GM21717 (cell line): ENCODE measurements at regions not wholly inside any gene's neighbourhood (a gene's known extent, or its start where the extent isn't known, plus 50 kb on each side); places are given as distances from the start of the nearest gene placed in this dataset.

Experiments
- ATAC-seq: cut with Tn5 transposase; IDR thresholded peaks from one replicate; pipeline ENCODE4 v1.9.1; 2021; ENCODE audit warnings: mild to moderate bottlenecking, moderate library complexity; ENCODE audit not compliant: unreplicated experiment

- no peak for ATAC-seq
These were observed 176.6 kb upstream of the STARD13 start for GRCh38 chr13:33462109-33462508.

DNA sequence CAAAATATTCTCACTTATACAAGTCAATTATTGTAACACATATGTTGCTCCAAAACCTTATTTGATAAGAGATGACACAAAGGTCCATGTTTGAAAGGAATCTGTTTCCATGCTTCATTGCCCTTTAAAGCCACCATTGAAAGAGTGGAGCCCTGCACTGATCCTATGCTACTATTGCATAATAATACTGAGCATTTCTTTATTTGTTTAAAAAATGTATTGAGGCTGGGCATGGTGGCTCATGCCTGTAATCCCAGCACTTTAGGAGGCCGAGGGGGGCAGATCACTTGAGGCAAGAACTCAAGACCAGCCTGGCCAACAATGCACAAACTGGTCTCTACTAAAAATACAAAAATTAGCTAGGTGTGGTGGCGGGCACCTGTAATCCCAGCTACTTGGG, 178.8 kb upstream of the STARD13 start:
- no peak for ATAC-seq

- no peak for ATAC-seq
These were observed 180.7 kb upstream of the STARD13 start for GRCh38 chr13:33466262-33466661.

DNA sequence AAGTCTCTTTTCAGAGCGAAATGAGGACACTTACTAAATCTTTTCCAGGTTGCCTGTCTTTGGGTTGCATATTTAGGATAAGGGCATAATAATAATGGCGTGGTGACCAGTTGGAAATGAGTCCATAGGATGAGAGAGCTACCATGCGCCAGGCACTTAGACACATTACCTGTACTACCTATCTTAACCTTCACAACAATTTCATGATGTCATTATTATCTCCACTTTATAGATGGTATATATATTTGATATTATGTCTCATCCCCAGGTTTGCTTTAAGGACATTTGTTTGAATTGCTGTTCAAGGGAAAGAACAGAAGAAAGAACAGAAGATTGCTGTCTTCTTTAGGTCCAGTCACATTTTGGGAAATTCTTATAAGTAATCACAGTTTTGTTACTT, 182.0 kb upstream of the STARD13 start:
- ATAC-seq = no peak

DNA sequence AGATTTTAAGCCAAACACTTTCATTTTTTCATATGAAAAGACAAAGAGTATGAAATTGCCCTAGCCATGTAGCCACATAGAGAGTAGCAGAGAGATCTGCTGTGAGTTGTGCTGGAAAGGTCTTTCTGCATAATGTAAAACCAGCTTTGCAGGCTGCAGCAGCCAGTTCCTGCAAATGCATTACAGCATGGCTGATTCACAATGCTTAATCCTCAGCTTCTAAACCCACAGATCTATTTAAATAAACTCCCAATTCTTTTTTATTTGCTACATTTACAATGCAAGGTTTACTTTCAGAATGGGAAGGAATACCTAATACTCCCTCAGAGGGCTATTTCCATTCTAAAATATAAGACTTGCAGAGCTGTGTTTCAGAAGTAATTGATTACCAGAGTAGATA, 185.6 kb upstream of the STARD13 start:
- ATAC-seq = no peak

- ATAC-seq = no peak
These were observed 186.9 kb upstream of the STARD13 start for GRCh38 chr13:33472446-33472845.

GRCh38 chr13:33479105-33479504, 193.6 kb upstream of the STARD13 start:
- no peak for ATAC-seq

GRCh38 chr13:33480561-33480960, 195.0 kb upstream of the STARD13 start:
- ATAC-seq = no peak

DNA sequence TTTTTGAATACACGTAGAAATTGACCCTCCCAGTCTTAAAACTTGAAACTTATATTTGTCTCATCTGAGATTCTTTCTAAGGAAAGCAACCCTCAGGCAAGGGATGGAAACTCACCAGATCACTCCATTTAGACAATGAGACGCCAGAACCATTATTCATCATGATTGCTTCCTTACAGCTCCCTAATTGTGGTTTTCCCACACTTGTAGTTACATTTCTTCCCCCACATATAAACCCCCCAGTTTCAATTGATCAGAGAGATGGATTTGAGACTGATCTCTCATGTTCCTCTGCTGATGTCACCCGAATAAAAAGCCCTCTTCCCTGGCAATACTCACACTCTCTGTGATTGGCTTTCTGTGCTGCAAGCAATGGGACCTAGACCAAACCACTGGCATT, 197.9 kb upstream of the STARD13 start:
- ATAC-seq = no peak

DNA sequence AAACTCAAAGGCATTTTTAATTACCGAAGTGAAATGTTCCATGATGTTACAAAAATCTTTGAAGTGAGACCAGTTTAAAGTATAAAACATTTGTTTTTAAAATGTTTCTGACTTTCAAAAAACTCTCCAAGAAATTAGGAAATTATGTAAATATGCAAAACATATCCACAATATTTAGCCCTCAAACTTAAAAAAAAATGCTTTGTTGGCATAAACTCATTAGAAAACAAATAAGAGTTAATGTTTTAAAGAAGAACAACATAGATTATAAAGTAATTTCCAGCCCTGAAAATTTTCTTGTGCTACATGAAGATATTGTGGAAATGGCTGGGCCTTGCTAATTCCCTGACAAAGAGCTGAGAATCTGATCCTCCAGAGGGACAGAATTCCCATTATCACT, 199.7 kb upstream of the STARD13 start:
- no peak for ATAC-seq

GRCh38 chr13:33487575-33488243, 202.2 kb upstream of the STARD13 start:
- no peak for ATAC-seq

- no peak for ATAC-seq
These were observed 204.0 kb upstream of the STARD13 start for GRCh38 chr13:33489563-33489962.

DNA sequence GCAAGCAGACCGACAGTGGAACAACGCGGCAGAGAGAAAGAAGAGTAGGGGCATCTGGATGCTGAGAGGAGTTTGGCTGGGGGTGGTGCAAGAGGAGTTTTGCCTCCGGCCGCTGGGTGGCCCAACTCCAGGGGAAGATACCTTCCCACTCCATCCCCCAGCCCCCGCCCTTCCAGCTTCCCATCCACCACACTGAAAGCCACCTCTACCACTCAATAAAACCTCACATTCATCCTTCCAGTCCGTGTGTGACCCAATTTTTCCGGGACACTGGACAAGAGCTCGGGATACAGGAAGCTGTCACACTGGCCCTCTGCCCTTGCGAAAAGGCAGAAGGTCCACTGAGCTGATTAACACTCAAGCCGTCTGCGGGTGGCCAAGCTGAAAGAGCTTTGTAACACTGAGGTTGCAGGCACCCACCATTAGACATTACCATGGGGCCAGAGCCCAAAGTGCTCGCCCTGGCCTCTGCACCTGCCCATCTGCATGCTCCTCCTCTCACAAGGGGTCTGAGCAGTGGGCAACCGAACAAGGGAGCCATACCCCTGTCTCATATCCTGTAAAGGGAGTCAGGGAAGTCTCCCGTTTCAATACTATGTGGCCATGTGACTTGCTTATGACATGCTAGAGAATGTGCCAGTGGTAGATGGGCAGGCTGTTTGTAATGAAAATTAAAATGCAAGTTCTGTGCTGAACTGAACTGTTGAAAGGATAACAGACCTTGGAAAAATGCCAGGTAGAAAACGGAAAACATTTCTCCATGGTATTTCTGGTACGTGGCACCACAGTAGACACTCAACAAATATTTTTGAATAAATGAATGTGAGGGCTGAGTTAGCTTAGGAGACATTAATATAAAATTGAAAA, 205.1 kb upstream of the STARD13 start:
- ATAC-seq = no peak

DNA sequence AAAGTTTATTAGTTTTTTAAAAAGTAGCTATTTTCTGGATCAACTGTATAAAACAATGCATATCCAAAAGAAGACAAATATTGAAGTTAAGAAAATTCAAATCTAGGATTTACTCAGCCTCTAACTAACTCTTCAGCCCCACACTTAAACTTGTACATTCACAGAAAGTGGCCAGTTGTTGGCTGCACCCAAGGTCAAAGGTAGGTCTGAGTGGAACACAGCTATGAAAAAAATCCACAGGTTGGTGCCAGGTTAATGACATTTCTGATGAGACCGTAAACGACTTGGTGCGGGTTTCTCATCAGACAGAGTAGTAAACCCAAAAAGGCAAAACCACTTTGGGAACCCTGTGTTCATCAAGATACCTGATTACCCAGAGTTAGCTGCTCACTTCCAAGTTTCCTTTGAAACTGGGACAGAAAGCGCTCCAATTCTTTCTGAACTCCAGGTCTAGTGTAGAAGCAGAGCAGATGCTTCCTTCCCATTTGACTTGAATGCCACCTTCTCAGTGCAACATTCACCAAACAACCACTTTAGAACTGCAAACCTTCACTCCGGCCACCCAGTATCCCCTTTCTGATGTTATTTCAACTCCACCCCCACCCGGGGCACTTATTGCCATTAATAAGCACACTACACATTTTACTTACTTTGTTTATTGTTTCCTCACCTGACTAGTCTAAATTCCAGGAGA, 208.3 kb upstream of the STARD13 start:
- no peak for ATAC-seq

- no peak for ATAC-seq
These were observed 209.1 kb upstream of the STARD13 start for GRCh38 chr13:33494596-33495204.

DNA sequence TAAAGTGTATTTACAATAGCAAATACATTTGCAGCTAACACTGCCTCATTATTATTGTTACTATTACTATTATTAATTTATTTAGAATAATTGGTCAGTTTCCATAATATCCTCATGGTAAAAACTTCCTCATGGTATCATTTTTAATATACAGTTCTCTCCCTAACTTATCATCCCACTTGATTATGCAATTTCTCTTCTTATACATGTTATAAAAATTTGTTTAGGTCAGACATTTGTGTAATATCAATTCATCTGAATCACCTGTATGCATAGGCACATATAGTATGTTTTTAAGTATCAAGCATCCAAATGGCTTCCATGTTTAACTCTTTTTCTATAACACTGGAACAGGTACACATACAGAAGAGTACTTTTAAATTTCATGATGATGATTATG, 210.8 kb upstream of the STARD13 start:
- ATAC-seq = no peak

GRCh38 chr13:33497146-33497845, 211.7 kb upstream of the STARD13 start:
- ATAC-seq = no peak

GRCh38 chr13:33508060-33508459, 222.5 kb upstream of the STARD13 start:
- ATAC-seq = no peak

DNA sequence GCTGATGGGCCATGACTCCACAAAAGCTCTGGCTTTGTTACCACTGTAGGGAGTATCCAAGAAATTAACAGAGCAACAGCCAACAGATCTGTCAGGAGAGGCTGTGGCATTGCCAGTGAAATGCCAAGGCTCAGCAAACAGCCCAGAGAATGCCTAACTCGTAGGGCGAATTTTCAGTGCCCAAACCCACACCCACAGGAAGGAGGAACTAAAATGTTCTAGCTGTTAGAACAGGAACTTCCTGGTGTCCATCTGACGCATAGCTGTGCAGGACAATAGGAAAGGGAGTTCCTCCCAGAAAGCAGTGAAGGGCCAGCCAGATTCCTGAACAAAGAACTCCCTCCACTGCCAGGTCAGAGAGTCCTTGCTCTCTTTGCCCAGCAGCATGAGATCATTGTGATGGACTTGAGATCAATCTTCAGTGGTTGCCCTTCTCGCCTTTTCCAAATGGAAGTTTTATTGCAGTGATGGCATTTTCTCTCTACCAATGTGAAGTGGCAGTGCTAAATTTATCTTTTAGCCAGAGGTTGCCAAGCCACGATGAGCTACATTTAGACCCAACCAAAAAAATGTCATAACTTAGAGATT, 224.2 kb upstream of the STARD13 start:
- no peak for ATAC-seq

GRCh38 chr13:33510350-33510970, 224.9 kb upstream of the STARD13 start:
- ATAC-seq = no peak
